Breast epithelium (tissue), 4 donors: ENCODE measurements at regions not wholly inside any gene's neighbourhood (a gene's known extent, or its start where the extent isn't known, plus 50 kb on each side); places are given as distances from the start of the nearest gene placed in this dataset.

Source experiments
- DNase-seq, 2 donors: peaks; one replicate each; pipeline ENCODE4 v3.0.0-alpha.2; 2019; ENCODE audit warnings: low spot score in 2 of 2
- H3K27ac ChIP-seq, 2 donors: fragments of 200-600 bp; sonication (generic) in 1 of 2; one replicate each; pipeline ENCODE4 v1.5.1; 2016 to 2019; ENCODE audit warnings: mild to moderate bottlenecking in 1 of 2
- H3K27me3 ChIP-seq, 2 donors: fragments of 200-600 bp; sonication (generic) in 1 of 2; one replicate each; pipeline versions ENCODE4 v1.5.1 to v1.6.0; 2017 to 2019; ENCODE audit warnings: control low read depth in 1 of 2, mild to moderate bottlenecking in 1 of 2
- H3K36me3 ChIP-seq: fragments of 200-600 bp; one replicate; pipeline ENCODE4 v1.5.1; 2019
- H3K4me1 ChIP-seq, 2 donors: fragments of 200-600 bp; sonication (generic); one replicate each; pipeline ENCODE4 v1.5.1; 2016 to 2019; ENCODE audit warnings: control low read depth in 1 of 2
- H3K4me3 ChIP-seq, 3 donors: fragments of 200-600 bp; sonication (generic); 1 replicate in 2 of 3; 2 replicates in 1 of 3; pipeline ENCODE4 v1.5.1; 2016 to 2019; ENCODE audit warnings: mild to moderate bottlenecking in 3 of 3, moderate library complexity in 2 of 3
- H3K9me3 ChIP-seq, 2 donors: fragments of 200-600 bp; sonication (generic) in 1 of 2; one replicate each; pipeline ENCODE4 v1.5.1; 2016 to 2019; ENCODE audit warnings: control low read depth in 1 of 2
- POLR2A ChIP-seq: fragments of 450-650 bp; IDR thresholded peaks from one replicate; pipeline ENCODE4 v1.6.1; 2016; ENCODE audit warnings: antibody characterized with exemption, mild to moderate bottlenecking, moderate library complexity
- POLR2AphosphoS5 ChIP-seq, 3 donors: sonication (generic); formaldehyde crosslinking; IDR thresholded peaks; one replicate each; pipeline ENCODE4 v1.6.1; 2017; ENCODE audit warnings: antibody characterized with exemption in 3 of 3
- intact Hi-C: fragments of 100-400 bp; cut with DNase I; formaldehyde crosslinking; loops from one replicate; pipeline ENCODE4 v1.15.1; 2023; ENCODE audit warnings: low total_unique reads
- TF ChIP-seq, protein P1 (sequence below), 3 donors: fragments of 450-650 bp; IDR thresholded peaks; one replicate each; pipeline ENCODE4 v1.5.1; 2016 to 2017; ENCODE audit warnings: antibody characterized with exemption in 3 of 3, mild to moderate bottlenecking in 3 of 3, moderate library complexity in 3 of 3

DNA sequence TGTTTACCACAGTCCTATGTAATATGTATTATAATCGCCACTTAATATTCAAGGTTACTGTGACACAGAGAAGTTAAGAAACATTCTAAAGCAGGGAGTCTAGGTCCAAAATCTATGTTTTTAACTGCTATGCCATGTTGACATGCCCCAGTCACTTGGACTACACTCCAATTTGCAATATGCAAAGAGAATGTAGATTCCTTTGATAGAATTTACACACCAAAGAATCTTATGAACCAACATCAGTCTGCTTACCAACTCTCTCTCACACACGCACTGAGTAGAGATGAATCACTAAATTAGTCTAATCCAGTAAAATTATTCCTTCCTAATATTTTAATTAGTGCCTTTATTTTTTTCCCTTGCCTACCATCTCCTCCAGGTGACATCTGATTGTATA, 266.2 kb downstream of the OLFM3 start:
- H3K4me1 ChIP-seq = no peaks in the 10 kb centered on the region
- H3K27me3 ChIP-seq = no peaks in the 10 kb centered on the region
- no peak overlapping the region for H3K27ac ChIP-seq
- H3K4me3 ChIP-seq = no peak overlapping the region
- TF ChIP-seq POLR2AphosphoS5 (IDR thresholded peaks at IDR 0.05) = no peak
- TF ChIP-seq, protein P1, sequence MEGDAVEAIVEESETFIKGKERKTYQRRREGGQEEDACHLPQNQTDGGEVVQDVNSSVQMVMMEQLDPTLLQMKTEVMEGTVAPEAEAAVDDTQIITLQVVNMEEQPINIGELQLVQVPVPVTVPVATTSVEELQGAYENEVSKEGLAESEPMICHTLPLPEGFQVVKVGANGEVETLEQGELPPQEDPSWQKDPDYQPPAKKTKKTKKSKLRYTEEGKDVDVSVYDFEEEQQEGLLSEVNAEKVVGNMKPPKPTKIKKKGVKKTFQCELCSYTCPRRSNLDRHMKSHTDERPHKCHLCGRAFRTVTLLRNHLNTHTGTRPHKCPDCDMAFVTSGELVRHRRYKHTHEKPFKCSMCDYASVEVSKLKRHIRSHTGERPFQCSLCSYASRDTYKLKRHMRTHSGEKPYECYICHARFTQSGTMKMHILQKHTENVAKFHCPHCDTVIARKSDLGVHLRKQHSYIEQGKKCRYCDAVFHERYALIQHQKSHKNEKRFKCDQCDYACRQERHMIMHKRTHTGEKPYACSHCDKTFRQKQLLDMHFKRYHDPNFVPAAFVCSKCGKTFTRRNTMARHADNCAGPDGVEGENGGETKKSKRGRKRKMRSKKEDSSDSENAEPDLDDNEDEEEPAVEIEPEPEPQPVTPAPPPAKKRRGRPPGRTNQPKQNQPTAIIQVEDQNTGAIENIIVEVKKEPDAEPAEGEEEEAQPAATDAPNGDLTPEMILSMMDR (IDR thresholded peaks at IDR 0.05) = no peak
- no peak for TF ChIP-seq POLR2A
- H3K9me3 ChIP-seq = no peaks in the 10 kb centered on the region
- H3K36me3 ChIP-seq = no peaks in the 10 kb centered on the region
- intact Hi-C loops = loop anchor here (10.0 kb wide), 1 partner anchor 1744 kb away; no protein-coding TSS in a partner anchor
- DNase-seq = no peak

DNA sequence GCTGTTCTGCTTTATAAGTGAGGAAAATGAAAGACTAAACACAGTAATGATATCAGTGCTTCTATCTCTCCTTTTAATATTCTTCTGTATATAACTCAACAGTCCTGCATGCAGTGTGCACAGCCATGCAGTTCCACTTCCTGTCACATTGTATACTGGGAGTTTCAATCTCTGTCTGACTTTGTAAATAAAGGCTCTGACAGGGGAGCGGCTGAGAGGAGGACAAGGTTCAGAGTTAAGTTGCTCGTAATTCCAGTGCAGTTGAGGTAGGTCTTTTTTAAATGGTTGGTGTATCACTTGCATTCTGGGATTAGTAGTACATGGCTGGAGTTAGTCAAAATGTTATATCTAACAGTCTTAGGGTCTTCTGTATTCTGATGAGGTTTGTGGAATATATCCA, 264.5 kb downstream of the OLFM3 start:
- TF ChIP-seq POLR2A (no peak), POLR2AphosphoS5 (IDR thresholded peaks at IDR 0.05) (no peak)
- TF ChIP-seq, protein P1 (IDR thresholded peaks at IDR 0.05) = no peak
- intact Hi-C loops = loop anchor here (10.0 kb wide), 1 partner anchor 1743 kb away; no protein-coding TSS in a partner anchor
- Histone ChIP-seq H3K27ac (no peak overlapping the region), H3K9me3 (no peaks in the 10 kb centered on the region), H3K27me3 (no peaks in the 10 kb centered on the region), H3K36me3 (no peaks in the 10 kb centered on the region), H3K4me3 (no peak overlapping the region), H3K4me1 (no peaks in the 10 kb centered on the region)
- DNase-seq = no peak

DNA sequence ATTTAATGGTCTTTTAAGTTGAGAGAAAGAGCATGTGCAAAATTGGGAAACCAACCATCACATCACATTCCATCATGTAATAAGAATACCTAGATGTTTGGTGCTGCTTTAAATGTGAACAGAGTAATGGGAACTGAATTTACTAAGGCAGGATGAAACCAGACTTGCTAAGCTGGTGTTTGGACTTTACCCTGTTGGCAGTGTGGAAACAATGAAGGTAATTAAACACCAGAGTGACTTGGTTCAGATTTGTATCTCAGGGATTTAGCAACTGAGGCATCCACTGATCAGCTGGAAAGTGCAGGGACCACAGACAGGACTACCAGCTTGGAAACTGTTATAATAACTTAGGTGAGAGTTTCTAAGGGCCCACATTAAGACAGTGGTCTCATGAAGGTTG, 263.4 kb downstream of the OLFM3 start:
- Histone ChIP-seq H3K27me3 (no peaks in the 10 kb centered on the region), H3K9me3 (no peaks in the 10 kb centered on the region), H3K4me3 (no peak overlapping the region), H3K4me1 (no peaks in the 10 kb centered on the region), H3K36me3 (no peaks in the 10 kb centered on the region), H3K27ac (no peak overlapping the region)
- intact Hi-C loops = loop anchor here (10.0 kb wide), 1 partner anchor 1741 kb away; no protein-coding TSS in a partner anchor
- TF ChIP-seq POLR2A (no peak), POLR2AphosphoS5 (IDR thresholded peaks at IDR 0.05) (no peak)
- TF ChIP-seq, protein P1 (IDR thresholded peaks at IDR 0.05) = no peak
- no peak for DNase-seq

DNA sequence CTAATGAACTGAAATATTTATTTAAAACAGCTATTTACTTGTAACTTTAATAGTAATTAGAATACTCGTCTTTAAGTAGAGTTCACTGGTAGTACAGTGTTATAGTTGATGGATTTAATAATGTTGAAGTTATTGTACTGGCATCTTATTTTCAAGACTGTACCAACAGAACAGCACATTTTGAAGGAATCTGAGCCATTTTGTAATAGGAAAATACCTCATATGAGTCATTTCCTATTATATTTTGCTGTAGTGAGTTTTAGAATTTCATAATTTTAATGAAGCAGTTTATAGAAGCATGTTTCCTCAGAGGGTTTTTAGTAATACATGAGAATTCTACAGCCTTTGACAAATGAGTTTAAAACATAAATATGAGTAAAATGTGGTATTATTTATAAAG, 258.3 kb downstream of the OLFM3 start:
- no peaks in the 10 kb centered on the region for H3K27me3 ChIP-seq
- H3K4me3 ChIP-seq = no peak overlapping the region
- intact Hi-C loops = loop anchor here (10.0 kb wide), 1 partner anchor 1736 kb away; no protein-coding TSS in a partner anchor
- H3K27ac ChIP-seq = no peak overlapping the region
- H3K4me1 ChIP-seq = no peaks in the 10 kb centered on the region
- H3K36me3 ChIP-seq = no peaks in the 10 kb centered on the region
- DNase-seq = no peak
- no peaks in the 10 kb centered on the region for H3K9me3 ChIP-seq
- TF ChIP-seq, protein P1 (IDR thresholded peaks at IDR 0.05) = no peak
- TF ChIP-seq POLR2AphosphoS5 (IDR thresholded peaks at IDR 0.05) = no peak
- no peak for TF ChIP-seq POLR2A

DNA sequence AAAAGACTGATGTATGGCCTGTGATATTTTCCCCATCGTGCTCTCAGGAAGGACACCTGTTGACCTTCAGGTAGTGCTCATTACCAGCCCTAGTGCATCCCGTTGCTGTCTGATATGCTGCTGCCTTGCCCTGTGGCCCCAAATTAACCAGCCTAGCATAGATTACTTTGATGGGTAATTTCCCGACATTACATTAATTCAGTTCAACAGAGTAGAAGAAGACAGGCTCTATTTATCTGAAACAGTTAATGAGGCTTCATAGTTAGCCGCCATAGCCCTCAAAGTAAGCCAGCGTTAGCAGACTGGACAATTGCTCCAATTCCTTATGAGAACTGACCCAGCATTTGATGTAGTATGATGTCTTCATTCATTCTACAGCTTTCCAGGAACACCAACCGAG, 257.6 kb downstream of the OLFM3 start:
- no peaks in the 10 kb centered on the region for H3K4me1 ChIP-seq
- H3K9me3 ChIP-seq = no peaks in the 10 kb centered on the region

More for the DNA sequence above, 257.6 kb downstream of the OLFM3 start:
- Histone ChIP-seq H3K27ac (no peak overlapping the region), H3K36me3 (no peaks in the 10 kb centered on the region), H3K27me3 (no peaks in the 10 kb centered on the region), H3K4me3 (no peak overlapping the region)
- TF ChIP-seq POLR2AphosphoS5 (IDR thresholded peaks at IDR 0.05) (no peak), POLR2A (no peak)
- TF ChIP-seq, protein P1 (IDR thresholded peaks at IDR 0.05) = no peak
- intact Hi-C loops = loop anchor here (10.0 kb wide), 1 partner anchor 1736 kb away; no protein-coding TSS in a partner anchor
- no peak for DNase-seq
